HG03196 (cell line): ENCODE measurements at regions not wholly inside any gene's neighbourhood (a gene's known extent, or its start where the extent isn't known, plus 50 kb on each side); places are given as distances from the start of the nearest gene placed in this dataset.
A peak's percentile ranks its signal among the peaks of the same experiment; 100 is the strongest.

Experiments
- ATAC-seq: cut with Tn5 transposase; IDR thresholded peaks from one replicate; pipeline ENCODE4 v1.9.1; 2021; ENCODE audit not compliant: unreplicated experiment

- ATAC-seq: no peak
These were observed 71.0 kb upstream of the OTUD4 start for GRCh38 chr4:145251391-145251790.

GRCh38 chr4:145248971-145249370, 68.6 kb upstream of the OTUD4 start:
- no peak for ATAC-seq

GRCh38 chr4:145248502-145248901, 68.1 kb upstream of the OTUD4 start:
- no peak for ATAC-seq

GRCh38 chr4:145234091-145234706, 53.8 kb upstream of the OTUD4 start:
- ATAC-seq: peak; percentile 98

- no peak for ATAC-seq
These were observed 51.7 kb upstream of the OTUD4 start for GRCh38 chr4:145231906-145232700.

- no peak for ATAC-seq
These were observed 50.3 kb upstream of the OTUD4 start for GRCh38 chr4:145230726-145231125.
